ENCODE measurements at regions not wholly inside any gene's neighbourhood (a gene's known extent, or its start where the extent isn't known, plus 50 kb on each side); places are given as distances from the start of the nearest gene placed in this dataset.

DNA sequence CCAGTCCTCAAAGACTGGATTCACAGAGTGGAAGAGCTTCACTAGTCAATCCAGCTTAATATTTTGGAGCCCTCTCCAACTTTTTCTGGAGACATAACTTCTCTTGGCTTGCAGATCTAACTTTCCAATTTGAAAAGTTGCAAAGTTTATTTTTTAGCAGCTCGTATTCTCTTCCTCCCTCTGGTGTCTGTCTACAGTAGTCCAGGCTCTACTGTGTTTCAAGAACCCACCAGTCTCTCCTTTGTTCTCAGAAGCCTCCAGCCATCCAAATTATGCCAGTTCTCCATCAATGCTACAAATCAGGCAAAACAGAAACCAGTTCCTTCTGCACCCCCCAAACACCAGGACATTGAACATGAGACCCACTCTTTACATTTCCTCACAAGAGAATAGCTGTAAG, 376.1 kb upstream of the OPRM1 start:
- TF ChIP-seq YY1 (IDR thresholded peaks at IDR 0.05; ENCODE audit: insufficient read depth, insufficient replicate concordance, low read depth, low read length), result no peak
- TF ChIP-seq RNF2 (conservative IDR thresholded peaks at IDR 0.05; ENCODE audit: low read depth), result no peak
- no peak for TF ChIP-seq RAD21 (CRISPR knock-in tag; IDR thresholded peaks at IDR 0.05)
- no peak for TF ChIP-seq POLR2A (IDR thresholded peaks at IDR 0.05; ENCODE audit: insufficient read depth in 1 of 2, low read depth in 2 of 2, low read length in 2 of 2)
- no peak for TF ChIP-seq HOXA3 (CRISPR knock-in tag; IDR thresholded peaks at IDR 0.05)
- TF ChIP-seq NFRKB (IDR thresholded peaks at IDR 0.05), result no peak
- TF ChIP-seq POLR2AphosphoS2 (IDR thresholded peaks at IDR 0.05; ENCODE audit: low read depth, low read length), result no peak
- TF ChIP-seq, protein P1, sequence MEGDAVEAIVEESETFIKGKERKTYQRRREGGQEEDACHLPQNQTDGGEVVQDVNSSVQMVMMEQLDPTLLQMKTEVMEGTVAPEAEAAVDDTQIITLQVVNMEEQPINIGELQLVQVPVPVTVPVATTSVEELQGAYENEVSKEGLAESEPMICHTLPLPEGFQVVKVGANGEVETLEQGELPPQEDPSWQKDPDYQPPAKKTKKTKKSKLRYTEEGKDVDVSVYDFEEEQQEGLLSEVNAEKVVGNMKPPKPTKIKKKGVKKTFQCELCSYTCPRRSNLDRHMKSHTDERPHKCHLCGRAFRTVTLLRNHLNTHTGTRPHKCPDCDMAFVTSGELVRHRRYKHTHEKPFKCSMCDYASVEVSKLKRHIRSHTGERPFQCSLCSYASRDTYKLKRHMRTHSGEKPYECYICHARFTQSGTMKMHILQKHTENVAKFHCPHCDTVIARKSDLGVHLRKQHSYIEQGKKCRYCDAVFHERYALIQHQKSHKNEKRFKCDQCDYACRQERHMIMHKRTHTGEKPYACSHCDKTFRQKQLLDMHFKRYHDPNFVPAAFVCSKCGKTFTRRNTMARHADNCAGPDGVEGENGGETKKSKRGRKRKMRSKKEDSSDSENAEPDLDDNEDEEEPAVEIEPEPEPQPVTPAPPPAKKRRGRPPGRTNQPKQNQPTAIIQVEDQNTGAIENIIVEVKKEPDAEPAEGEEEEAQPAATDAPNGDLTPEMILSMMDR (CRISPR knock-in tag; IDR thresholded peaks at IDR 0.05), result no peak
- TF ChIP-seq KDM5A (IDR thresholded peaks at IDR 0.05; ENCODE audit: borderline replicate concordance, low read length), result no peak
- no peak for TF ChIP-seq HCFC1 (IDR thresholded peaks at IDR 0.05; ENCODE audit: low read depth, low read length)
- TF ChIP-seq, protein P2, sequence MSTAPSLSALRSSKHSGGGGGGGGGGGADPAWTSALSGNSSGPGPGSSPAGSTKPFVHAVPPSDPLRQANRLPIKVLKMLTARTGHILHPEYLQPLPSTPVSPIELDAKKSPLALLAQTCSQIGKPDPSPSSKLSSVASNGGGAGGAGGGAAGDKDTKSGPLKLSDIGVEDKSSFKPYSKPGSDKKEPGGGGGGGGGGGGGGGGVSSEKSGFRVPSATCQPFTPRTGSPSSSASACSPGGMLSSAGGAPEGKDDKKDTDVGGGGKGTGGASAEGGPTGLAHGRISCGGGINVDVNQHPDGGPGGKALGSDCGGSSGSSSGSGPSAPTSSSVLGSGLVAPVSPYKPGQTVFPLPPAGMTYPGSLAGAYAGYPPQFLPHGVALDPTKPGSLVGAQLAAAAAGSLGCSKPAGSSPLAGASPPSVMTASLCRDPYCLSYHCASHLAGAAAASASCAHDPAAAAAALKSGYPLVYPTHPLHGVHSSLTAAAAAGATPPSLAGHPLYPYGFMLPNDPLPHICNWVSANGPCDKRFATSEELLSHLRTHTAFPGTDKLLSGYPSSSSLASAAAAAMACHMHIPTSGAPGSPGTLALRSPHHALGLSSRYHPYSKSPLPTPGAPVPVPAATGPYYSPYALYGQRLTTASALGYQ (CRISPR knock-in tag; IDR thresholded peaks at IDR 0.05), result no peak
- no peak for TF ChIP-seq ZBTB21 (CRISPR knock-in tag; IDR thresholded peaks at IDR 0.05)
- TF ChIP-seq ZFP36L1 (CRISPR knock-in tag; IDR thresholded peaks at IDR 0.05), result no peak
